Gastrocnemius medialis (tissue), 4 donors: ENCODE measurements at regions not wholly inside any gene's neighbourhood (a gene's known extent, or its start where the extent isn't known, plus 50 kb on each side); places are given as distances from the start of the nearest gene placed in this dataset.

Source experiments
- ATAC-seq, 2 donors: fragments of 150-250 bp; one replicate each; pipeline ENCODE4 v1.9.1; 2016
- DNase-seq, 2 donors: peaks; one replicate each; pipeline ENCODE4 v3.0.0-alpha.2; 2019
- H3K27ac ChIP-seq, 4 donors: fragments of 200-600 bp; sonication (generic); 1 replicate in 1 of 4; 2 replicates in 3 of 4; pipeline ENCODE4 v1.5.1; 2016 to 2018; ENCODE audit warnings: mild to moderate bottlenecking in 2 of 4, moderate library complexity in 1 of 4
- H3K27me3 ChIP-seq, 3 donors: fragments of 200-600 bp; sonication (generic) in 2 of 3; 1 replicate in 1 of 3; 2 replicates in 2 of 3; pipeline versions ENCODE4 v1.5.1 to v1.6.0; 2016 to 2019; ENCODE audit warnings: mild to moderate bottlenecking in 1 of 3, moderate library complexity in 1 of 3
- H3K36me3 ChIP-seq, 2 donors: fragments of 200-600 bp; sonication (generic) in 1 of 2; one replicate each; pipeline ENCODE4 v1.5.1; 2017 to 2018
- H3K4me1 ChIP-seq, 2 donors: fragments of 200-600 bp; sonication (generic) in 1 of 2; one replicate each; pipeline ENCODE4 v1.5.1; 2016 to 2017; ENCODE audit warnings: mild to moderate bottlenecking in 2 of 2
- H3K4me3 ChIP-seq, 4 donors: fragments of 200-600 bp; sonication (generic) in 3 of 4; 1 replicate in 1 of 4; 2 replicates in 3 of 4; pipeline ENCODE4 v1.5.1; 2016 to 2019; ENCODE audit warnings: mild to moderate bottlenecking in 2 of 4
- H3K9me3 ChIP-seq, 3 donors: fragments of 200-600 bp; sonication (generic) in 2 of 3; 1 replicate in 1 of 3; 2 replicates in 2 of 3; pipeline ENCODE4 v1.5.1; 2016 to 2019
- POLR2A ChIP-seq, 2 donors: fragments of 450-650 bp; IDR thresholded peaks; one replicate each; pipeline ENCODE4 v1.6.1; 2017; ENCODE audit warnings: antibody characterized with exemption in 2 of 2, mild to moderate bottlenecking in 2 of 2, moderate library complexity in 2 of 2
- in situ Hi-C, 4 donors: fragments of 200-750 bp; cut with MboI; loops; one replicate each; pipeline versions ENCODE4 v1.15.0 to v1.8.0; 2017; ENCODE audit warnings: low sequenced_read_pairs in 4 of 4
- intact Hi-C: fragments of 100-400 bp; cut with DNase I; formaldehyde crosslinking; loops from one replicate; pipeline ENCODE4 v1.15.1; 2023; ENCODE audit warnings: low total_unique reads
- TF ChIP-seq, protein P1 (sequence below), 5 experiments: fragments of 450-650 bp in 3 of 5; fragments of 200-600 bp in 2 of 5; sonication (generic) in 2 of 5; IDR thresholded peaks in 4 of 5; conservative IDR thresholded peaks in 1 of 5; 1 replicate in 4 of 5; 2 replicates in 1 of 5; pipeline ENCODE4 v1.5.1; 2016 to 2019; ENCODE audit warnings: antibody characterized with exemption in 5 of 5, mild to moderate bottlenecking in 3 of 5, moderate library complexity in 3 of 5

DNA sequence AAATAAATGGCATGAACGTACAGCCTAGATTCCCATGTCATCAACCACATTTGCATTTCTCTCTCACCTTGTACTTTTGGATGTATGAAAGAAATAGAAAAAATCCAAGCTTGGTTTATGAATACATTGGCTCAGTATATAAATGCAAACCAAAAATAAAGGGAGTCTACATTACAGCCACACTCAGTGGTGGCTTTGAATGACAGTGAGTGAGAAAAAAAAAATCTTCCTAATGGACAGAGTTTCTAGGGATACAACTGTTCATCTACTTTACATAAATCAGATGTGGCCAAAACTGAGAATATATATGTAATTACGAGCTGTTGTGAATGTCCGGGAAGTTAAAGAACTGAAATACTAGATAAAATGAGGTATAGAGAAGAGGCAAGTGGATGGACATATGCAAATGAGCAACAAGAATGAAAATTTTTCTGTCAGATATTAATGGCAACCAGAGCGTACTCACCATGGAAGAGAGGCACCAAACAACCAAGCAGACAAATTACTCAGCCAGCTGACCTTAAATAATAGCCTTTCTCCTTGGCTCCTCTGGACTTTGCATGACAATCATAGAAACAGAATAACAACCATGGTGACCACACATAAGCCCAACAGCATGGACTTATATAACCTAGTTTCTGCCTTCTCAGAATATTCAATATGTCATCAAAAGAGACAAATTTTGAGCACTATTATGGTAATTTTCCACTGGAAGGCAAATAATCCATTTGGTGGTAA is 1305.8 kb downstream of the OTOL1 start:
- ATAC-seq (no peak), DNase-seq (no peak)
- no peaks in the 10 kb centered on the region for H3K27me3 ChIP-seq
- H3K4me1 ChIP-seq: no peaks in the 10 kb centered on the region
- H3K9me3 ChIP-seq: no peaks in the 10 kb centered on the region
- H3K4me3 ChIP-seq: no peak overlapping the region
- intact Hi-C loops: no loop called here
- H3K27ac ChIP-seq: no peak overlapping the region
- no peaks in the 10 kb centered on the region for H3K36me3 ChIP-seq
- in situ Hi-C loops: no loop called here
- TF ChIP-seq POLR2A (IDR thresholded peaks at IDR 0.05): no peak
- TF ChIP-seq, protein P1, sequence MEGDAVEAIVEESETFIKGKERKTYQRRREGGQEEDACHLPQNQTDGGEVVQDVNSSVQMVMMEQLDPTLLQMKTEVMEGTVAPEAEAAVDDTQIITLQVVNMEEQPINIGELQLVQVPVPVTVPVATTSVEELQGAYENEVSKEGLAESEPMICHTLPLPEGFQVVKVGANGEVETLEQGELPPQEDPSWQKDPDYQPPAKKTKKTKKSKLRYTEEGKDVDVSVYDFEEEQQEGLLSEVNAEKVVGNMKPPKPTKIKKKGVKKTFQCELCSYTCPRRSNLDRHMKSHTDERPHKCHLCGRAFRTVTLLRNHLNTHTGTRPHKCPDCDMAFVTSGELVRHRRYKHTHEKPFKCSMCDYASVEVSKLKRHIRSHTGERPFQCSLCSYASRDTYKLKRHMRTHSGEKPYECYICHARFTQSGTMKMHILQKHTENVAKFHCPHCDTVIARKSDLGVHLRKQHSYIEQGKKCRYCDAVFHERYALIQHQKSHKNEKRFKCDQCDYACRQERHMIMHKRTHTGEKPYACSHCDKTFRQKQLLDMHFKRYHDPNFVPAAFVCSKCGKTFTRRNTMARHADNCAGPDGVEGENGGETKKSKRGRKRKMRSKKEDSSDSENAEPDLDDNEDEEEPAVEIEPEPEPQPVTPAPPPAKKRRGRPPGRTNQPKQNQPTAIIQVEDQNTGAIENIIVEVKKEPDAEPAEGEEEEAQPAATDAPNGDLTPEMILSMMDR (IDR thresholded peaks at IDR 0.05 in 4 of 5, conservative IDR thresholded peaks at IDR 0.05 in 1 of 5): no peak

DNA sequence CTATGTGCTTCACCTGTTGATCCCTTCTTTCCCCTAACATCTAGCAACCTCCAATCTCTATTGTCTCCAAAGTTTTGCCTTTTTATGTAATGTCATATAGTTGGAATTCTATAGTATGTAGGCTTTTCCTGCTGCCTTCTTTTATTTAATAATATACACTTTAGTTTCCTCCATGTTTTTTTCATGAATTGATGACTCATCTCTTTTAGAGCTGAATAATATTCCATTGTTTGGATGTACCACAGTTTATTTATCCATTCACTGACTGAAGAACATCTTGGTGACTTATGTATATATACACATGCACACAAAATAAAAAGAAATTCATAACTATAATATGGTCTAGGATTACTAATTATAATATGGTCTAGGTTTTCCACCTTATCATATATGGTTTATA is 1314.2 kb downstream of the OTOL1 start:
- no peaks in the 10 kb centered on the region for H3K4me1 ChIP-seq
- in situ Hi-C loops: no loop called here

DNA sequence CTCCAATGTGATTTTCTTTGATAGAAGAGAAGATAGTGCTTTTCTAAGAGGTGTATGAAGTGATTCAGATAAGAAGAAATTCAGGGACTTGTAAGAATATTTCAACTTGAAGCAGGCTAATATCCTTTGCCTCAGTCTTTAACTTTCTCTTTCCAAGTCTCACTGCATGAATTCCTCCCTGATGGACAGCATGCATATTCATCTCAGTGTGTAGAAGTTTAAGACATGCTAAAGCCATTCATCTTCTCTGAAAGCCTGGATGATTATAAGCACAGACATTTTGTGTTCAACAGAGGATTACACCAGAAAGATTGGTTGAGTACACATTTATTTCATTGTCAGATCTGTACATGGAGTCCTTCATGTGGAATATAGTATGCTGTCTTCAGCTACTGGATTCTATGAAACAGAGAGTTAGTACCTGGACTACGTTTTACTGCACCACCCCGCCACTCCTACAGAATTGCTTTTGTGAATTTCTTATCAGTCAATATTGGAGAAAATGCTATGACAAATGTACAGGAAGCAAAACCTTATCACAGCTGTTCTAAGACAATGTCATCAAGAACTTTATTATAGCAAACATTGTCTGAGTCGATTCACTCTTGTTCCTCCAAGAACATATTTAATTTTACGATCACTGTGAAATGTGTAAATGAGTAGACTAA is 1346.1 kb downstream of the OTOL1 start:
- TF ChIP-seq, protein P1 (IDR thresholded peaks at IDR 0.05 in 4 of 5, conservative IDR thresholded peaks at IDR 0.05 in 1 of 5): no peak
- no peak for TF ChIP-seq POLR2A (IDR thresholded peaks at IDR 0.05)
- no peak overlapping the region for H3K4me3 ChIP-seq
- H3K4me1 ChIP-seq: no peaks in the 10 kb centered on the region
- no peaks in the 10 kb centered on the region for H3K27me3 ChIP-seq
- in situ Hi-C loops: no loop called here
- H3K36me3 ChIP-seq: no peaks in the 10 kb centered on the region
- no peak for ATAC-seq
- intact Hi-C loops: no loop called here
- H3K27ac ChIP-seq: no peak overlapping the region
- no peaks in the 10 kb centered on the region for H3K9me3 ChIP-seq
- no peak for DNase-seq

More for the DNA sequence above, 1314.2 kb downstream of the OTOL1 start:
- no peaks in the 10 kb centered on the region for H3K36me3 ChIP-seq
- TF ChIP-seq, protein P1 (IDR thresholded peaks at IDR 0.05 in 4 of 5, conservative IDR thresholded peaks at IDR 0.05 in 1 of 5): no peak
- intact Hi-C loops: no loop called here
- DNase-seq: no peak
- no peaks in the 10 kb centered on the region for H3K9me3 ChIP-seq
- H3K4me3 ChIP-seq: no peak overlapping the region
- ATAC-seq: no peak
- no peak overlapping the region for H3K27ac ChIP-seq
- H3K27me3 ChIP-seq: no peaks in the 10 kb centered on the region

DNA sequence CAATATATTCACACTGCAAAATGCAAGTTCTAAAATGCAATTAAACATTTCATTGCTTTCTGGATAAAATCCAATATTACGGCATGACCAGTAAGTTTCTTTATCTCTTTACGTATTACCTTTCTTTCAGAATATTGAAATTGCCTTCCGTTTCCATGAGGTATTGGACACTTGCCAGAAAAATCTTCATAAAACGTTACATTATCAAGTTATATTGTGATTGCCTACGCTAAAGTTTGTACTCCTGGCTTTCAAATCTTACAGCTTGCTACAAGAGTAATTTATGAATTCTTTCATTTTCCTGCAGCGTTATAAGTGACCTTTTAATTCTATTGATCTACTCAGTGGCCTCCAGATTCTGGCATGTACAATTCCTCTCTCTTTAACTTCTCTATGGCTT is 1349.3 kb downstream of the OTOL1 start:
- TF ChIP-seq, protein P1 (IDR thresholded peaks at IDR 0.05 in 4 of 5, conservative IDR thresholded peaks at IDR 0.05 in 1 of 5): no peak
- TF ChIP-seq POLR2A (IDR thresholded peaks at IDR 0.05): no peak
- no peak for ATAC-seq
- Histone ChIP-seq H3K4me3 (no peak overlapping the region), H3K27ac (no peak overlapping the region), H3K36me3 (no peaks in the 10 kb centered on the region), H3K27me3 (no peaks in the 10 kb centered on the region), H3K4me1 (no peaks in the 10 kb centered on the region), H3K9me3 (no peaks in the 10 kb centered on the region)
- intact Hi-C loops: no loop called here
- no peak for DNase-seq
- in situ Hi-C loops: no loop called here
